GM19372 (cell line): ENCODE measurements at regions not wholly inside any gene's neighbourhood (a gene's known extent, or its start where the extent isn't known, plus 50 kb on each side); places are given as distances from the start of the nearest gene placed in this dataset.
"Not testable (repeated sequence)": the region's sequence is repeated elsewhere in the genome, so short reads cannot be mapped to it uniquely, and the experiment has no call there.

Source experiments
- ATAC-seq: cut with Tn5 transposase; IDR thresholded peaks from one replicate; pipeline ENCODE4 v1.9.1; 2021; ENCODE audit warnings: mild to moderate bottlenecking, low read depth, moderate library complexity; ENCODE audit not compliant: unreplicated experiment

DNA sequence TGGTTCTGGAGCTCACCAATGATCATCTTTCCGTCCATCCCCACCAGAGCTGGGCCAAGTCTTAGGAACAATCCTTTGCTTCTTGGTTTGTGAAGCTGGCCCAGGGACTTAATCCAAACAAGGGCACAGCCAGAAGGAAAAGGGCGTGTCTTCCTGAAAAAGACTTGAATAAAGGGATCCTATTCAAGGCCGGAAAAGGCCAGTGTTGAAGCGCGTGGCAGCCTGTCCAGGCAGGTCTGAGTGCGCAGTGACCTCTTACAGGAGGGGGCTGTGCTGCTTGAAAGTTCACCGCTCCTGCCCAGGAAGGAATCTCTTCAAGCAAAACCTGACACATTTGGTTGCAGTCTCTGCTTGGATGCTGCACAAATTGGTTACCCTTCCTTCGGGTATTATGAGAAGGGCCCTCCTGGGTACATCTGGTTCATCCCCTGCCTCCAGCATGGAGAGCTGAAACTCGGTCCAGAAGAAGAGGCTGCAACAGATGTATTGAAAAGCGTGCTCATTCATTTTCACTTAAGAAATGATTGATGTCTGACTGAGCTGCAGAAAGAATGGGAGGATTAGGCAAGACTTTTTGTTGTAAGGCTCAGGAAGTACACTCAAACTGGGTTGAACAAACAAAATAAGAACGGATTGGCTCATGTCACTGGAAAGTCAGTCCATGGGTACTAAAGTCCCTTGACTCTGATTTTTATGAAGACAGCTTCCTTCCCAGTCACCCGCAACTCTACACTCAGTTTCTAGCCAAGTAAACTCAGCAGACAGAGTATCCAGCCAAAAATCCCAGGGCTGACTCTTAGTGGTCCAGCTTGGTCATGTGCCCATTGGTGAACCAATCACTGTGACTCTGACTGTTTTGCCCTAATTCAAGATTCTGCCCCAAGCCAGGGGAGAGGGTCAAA, 136.3 kb downstream of the TFAP2C start:
- no peak for ATAC-seq

DNA sequence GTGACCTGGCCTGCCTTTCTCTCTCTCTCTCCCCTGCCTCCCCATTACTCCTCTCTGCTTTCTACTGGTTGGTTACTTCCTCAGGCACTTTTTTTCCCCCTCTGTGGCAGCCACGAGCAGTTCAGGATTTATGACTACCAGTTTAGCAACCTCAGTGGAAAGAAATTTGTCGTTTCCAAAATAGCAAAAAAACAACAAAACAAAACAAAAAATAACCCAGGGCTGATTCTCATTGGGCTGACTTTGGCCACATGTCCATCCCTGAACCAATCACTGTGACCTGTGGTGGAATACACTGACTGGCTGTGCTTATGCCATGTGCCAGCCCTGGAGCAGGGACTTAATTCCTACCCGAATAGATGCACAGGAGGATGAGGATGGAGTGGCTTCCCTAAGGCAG, 137.4 kb downstream of the TFAP2C start:
- no peak for ATAC-seq

DNA sequence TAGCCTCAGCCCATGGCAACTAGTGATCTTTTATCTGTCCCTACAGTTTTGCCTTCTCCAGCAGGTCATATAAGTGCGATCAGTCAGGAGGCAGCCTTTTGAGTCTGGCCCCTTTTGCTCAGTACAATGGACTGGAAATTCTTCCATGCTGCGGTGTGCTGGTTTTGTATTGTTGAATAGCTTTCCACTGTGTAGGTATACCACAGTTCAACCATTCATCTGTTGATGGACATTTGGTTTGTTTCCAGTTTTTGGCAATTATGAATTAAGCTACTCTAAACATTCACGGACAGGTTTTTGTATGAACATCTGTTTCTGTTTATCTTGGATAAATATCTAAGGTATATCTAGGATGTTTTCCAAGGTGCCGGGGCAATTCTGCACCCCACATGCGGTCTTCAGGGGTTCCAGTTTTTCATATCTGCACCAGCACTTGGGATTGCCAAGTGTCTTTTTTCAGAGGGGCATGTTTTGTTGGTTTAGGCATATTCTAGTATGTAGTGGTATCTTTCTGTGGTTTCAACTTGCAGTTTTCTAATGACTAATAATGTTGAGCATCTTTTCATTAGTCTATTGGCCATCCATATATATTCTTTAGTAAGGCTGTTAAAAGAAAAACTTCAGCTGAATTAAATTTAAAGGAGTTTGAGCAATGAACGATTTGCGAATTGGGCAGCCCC, 141.0 kb downstream of the TFAP2C start:
- no peak for ATAC-seq

DNA sequence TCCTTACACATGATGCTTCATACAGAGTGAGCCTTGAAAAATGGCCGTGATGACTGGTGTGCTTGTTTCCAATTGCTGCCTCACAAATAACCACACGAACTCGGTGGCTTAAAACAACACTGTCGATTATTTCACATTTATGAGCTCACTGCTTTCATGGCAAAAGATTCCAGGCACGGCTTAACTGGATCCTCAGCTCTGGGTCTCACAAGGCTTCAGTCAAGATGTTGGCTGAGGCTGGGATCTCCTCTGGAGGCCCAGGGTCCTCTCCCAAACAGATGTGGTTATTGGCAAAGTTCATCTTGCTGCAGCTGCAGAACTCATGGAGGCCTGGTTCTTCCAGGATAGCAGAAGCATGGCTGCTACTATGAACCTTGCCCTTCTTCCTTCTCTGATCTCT, 144.6 kb downstream of the TFAP2C start:
- ATAC-seq = no peak

DNA sequence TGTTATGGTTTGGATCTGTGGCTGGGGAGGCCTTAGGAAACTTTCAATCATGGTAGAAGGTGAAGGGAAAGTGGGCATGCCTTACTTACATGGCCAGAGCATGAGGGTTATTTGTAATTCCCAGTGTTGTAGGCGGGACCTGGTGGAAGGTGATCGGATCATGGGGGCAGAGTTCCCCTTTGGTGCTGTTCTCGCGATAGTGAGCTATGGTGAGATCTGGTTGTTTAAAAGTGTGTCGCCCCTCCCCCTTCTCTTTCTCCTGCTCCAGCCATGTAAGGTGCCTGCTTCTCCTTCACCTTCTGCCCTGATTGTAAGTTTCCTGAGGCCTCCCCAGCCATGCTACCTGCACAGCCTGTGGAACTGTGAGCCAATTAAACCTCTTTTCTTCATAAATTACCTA, 145.8 kb downstream of the TFAP2C start:
- no peak for ATAC-seq

DNA sequence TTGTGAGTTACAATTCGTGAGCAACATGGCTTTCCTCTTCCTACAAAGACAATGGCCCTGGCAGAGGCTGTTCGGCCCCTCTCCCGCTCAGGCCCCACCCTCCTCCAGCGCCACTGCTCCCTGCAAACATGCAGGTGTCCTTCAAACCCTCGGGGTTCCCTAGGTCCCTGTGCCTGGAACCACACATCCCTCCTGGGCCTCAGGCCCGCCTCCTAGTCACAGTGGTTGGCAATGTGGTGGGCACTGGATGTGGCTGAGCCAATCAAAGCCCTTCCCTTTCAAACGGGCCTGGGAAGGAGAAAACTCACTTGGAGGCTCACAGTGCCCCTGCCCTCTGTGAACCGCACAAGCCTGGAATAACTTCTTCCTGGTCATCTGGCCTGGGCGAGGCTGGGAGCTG, 147.2 kb downstream of the TFAP2C start:
- ATAC-seq = no peak

DNA sequence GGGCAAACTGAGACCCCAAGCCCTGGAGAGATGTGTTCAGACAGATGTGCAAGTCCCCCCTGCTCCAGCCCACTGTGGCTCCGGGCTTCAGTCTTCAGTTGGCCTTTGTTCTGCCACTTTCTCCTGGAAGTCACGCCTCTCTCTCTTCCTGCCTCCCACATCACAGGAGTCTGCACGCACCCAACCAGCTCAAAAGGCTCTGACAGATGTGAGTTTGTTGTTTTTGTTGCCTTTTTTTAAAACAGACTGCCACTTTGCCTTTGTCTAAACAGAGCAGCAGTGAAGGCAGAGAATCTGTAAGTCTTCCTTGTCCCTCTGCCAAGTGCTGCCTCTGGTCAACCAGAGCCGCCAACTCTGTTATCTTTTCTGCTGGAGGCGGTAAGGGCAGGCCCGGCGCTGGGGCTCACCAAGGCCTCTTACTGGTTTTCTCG, 149.7 kb downstream of the TFAP2C start:
- ATAC-seq = no peak

DNA sequence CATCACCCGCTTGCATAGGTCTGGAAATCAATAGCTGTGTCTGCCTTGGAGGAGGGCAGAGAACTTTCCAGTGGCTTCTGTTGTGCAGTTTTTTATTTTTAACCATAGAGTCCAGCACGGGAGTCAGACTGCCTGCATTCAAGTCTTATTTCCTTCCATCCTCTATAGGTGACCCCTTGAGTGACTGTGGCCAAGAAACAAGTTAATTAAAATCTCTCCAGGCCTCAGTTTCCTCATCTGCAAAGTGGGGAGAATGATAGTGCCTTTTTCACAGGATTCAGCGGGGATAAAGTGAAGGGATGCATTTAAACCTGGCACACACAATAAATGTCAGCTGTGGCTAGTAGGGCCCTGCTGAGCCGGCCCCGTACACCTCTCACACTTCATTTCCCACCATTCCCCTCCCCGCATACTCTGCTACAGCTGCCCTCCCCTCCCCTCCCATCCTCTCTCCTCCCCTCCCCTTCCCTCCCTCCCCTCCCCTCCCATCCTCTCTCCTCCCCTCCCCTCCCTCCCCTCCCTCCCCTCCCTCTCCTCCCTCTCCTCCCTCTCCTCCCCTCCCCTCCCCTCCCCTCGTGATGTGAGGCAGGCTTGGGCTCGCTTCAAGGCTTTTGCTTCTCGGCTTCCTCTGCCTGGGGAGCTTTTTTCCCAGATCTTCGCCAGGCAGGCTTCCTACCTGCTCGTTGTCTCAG, 150.5 kb downstream of the TFAP2C start:
- ATAC-seq = no peak

DNA sequence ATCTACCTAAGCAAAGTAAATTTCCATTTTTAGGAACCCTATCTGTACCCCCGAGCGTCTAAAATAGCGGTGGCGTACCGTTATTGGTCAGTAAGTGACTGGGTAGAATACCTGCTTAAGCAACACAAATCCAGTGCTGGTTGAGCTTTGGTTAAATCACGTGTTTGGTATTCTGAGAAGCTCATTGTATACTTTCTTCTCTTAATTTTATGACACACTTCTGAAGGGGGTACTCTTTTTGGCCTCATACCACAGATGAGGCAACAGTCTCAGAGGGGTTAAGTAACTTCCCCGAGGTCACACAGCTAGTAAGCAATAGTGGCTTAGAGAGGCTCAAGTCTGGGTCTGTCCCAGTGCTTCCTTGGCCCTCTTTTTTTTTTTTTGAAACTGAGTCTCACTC, 151.2 kb downstream of the TFAP2C start:
- ATAC-seq = no peak

DNA sequence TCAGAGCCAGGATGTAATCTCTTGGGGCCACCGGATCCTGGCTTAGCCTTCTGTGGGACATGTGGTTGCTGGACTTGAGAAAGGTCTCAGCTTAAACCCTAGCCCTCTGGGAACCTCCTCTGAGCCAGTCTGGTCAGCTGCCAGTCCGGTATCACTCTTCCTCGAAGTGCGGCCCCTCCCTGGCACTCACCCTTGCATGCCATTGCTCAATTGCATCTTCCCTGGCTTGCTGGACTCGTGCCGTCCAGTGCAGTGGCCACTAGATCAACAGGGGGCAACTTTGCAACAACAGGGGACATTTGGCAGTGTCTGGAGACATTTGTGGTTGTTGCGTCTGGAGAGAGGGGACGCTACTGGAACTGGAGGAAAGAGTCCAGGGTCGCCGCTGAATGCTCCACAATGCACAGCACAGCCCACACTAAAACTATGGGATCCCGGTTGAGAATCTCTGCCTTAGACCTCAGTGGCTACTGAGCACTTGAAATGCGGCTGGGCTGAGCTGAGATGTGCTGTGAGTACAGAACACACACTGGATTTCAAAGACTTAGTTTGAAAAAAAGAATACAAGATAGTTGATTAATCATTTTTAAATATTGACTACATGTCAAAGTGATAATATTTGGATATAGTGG, 152.1 kb downstream of the TFAP2C start:
- no peak for ATAC-seq

DNA sequence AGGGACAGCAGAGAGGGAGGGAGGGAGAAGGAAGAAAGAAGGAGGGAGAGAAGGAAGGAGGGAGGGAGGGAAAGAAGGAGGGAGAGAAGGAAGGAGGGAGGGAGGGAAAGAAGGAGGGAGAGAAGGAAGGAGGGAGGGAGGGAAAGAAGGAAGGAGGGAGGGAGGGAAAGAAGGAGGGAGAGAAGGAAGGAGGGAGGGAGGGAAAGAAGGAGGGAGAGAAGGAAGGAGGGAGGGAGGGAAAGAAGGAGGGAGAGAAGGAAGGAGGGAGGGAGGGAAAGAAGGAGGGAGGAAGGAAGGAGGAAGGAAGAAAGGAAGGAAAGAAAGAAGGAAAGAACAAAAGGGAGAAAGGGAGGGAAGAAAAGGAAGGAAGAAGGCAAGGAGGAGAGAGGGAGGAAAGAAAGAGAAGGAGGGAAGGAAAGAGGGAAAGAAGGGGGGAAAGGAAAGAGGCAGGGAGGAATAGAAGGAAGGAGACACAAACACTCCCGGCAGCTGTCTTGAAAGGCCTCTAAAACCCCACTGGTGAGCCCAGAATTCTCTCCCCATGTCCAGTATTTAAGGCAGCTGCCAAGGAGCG, 153.0 kb downstream of the TFAP2C start:
- ATAC-seq = not testable (repeated sequence)

DNA sequence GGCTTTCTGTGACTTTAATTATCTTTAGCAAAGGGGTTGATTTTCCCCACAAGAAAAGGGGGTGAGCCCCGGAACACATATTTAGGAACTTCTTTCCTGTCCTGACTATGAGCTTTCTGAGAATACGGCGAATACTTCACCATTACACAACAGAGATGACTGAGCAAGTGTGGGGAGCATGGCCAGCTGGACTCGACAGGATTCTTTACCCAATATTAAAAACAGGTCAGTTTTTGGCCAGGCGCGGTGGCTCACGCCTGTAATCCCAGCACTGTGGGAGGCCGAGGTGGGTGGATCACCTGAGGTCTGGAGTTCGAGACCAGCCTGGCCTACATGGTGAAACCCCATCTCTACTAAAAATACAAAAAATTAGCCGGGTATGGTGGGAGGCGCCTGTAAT, 153.7 kb downstream of the TFAP2C start:
- not testable (repeated sequence) for ATAC-seq

DNA sequence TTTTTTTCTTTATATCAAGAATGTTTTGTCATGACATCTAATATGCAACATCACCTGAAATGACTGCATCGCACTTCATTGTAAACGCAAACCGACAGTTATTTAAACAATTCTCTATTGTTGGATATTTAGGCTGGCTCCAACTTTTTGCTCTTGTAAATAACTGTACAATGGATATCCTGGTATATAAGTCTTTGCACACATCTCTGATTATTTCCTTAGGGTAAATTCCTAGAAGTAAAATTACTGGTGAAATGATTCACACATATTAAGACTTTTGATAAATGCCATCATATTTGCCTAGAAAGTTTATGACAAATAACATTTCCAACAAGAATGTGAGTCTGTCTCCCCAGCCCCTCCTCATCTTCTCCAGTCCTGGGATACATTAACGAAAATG, 154.7 kb downstream of the TFAP2C start:
- no peak for ATAC-seq

DNA sequence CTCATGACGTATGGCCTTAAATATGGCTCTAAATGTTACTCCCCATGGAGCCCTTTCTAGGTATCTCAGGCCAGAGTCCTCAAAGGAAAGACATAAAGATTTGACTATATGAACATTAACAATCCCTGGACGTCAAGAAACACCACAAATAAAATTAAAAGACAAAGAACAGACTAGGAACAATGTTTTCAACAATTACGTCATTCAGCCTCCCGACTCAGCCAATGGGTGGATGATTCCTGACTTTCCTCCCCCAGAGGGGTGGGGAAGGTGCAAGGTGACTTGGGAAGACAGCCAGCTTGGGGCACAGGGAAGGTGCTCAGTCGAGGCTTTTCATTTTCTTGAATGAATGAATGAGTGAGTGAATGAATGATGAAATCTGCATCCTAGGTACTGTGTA, 157.4 kb downstream of the TFAP2C start:
- ATAC-seq = no peak

DNA sequence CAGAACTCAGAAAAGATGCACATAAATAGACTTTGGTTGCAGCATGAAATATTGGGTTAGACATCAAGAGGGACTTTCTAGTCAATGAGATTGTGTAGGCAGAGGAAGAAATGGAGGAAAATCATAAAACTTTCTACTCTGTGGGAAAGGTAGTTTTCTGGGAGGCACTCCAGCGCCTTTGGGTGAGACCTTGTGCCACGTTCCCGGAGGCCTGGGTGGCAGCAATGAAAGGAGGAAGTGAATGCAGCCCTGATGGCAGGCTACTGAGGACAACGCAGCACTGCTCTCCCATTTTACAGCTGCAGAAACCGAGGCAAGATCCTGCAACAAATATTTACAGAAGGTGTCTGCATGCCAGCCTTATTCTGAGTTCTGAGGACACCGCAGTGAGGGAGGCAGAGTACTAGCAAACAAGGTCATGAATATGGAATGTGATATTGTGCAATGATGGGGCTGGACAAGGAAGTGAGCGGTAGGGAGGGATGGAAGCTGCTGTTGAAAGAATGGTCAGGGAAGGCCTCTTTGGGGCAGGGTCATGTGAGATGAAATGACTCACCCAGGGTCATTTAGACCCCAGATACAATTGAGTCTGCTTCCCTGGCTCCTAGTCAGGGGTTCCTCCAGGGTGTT, 159.1 kb downstream of the TFAP2C start:
- no peak for ATAC-seq

DNA sequence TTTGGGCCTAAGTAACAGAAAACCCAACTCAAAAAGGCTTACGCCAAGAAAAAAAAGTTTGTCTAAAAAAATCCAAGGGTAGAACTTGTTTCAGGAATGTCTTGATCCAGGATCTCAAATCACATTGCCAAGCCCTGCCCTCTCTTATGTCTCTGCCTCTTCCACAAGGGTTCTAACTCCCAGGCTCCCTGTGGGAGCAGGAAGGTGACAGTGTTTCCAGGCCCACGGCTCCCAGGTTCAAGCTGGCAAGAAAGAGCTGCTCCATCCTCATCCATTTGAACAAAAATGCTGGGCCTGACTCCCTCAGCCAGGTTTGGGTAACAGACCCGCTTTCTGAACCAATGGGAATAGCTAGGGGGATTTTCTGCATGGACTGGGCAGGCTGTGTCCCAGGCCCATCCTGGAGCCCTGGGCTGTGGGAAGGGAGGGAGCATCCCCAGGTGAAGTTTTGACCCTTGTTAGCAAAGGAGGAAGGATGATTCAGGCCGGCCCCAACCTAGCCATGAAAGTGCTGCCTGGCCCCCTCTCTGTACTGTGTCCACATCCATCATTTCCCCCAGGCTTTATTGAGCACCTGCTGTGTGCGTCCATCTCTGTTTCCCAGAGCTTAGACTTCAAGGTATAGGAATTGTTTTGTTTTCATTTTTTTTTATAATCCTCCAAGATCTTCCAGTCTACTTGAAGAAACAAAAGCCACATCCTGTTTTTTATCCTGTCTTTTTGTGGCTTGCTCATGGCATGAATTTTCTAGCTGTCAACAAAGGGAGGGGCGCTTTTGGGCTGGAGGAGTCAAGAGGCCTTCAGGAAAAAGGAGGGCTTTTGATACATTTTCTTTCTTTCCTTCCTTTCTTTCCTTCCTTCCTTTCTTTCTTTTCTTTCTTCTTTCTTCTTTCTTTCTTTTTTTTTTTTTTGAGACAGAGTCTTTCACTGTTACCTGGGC, 159.8 kb downstream of the TFAP2C start:
- no peak for ATAC-seq

DNA sequence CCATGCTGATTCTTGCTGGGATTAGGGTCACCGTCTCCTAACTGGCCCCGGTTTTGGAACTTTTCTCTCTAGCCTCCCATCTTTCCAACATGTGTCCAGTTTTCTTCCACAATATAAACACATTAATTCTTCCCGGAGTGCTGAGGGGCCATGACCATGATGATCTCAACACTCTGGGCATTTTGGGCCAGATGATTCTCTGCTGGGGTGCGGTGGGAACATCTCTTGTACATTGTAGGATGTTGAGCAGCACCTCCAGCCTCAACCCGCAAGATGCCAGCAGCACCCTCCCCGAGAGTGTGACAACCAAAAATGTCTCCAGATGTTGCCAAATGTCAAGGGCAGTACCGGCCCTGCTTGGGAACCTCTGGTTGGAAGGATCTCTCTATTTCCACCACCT, 164.8 kb downstream of the TFAP2C start:
- ATAC-seq = no peak

DNA sequence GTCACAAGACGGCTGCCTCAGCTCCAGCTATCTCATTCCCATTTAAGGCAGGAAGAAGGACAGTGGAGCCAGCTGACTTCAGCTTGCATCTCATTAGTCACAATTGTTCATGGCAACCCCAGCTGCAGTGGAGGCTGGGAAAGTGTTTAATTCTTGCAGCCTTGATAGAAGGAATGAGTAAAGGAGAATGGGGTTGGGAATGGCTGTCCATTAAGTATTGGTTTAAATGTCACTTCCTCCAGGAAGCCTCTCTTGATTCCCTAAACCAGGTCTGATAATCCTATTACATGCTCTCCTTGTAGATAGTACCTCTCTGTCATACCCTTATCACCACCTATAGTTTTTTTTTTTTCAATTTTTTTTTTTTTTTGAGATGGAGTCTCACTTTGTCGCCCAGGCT, 166.4 kb downstream of the TFAP2C start:
- no peak for ATAC-seq

DNA sequence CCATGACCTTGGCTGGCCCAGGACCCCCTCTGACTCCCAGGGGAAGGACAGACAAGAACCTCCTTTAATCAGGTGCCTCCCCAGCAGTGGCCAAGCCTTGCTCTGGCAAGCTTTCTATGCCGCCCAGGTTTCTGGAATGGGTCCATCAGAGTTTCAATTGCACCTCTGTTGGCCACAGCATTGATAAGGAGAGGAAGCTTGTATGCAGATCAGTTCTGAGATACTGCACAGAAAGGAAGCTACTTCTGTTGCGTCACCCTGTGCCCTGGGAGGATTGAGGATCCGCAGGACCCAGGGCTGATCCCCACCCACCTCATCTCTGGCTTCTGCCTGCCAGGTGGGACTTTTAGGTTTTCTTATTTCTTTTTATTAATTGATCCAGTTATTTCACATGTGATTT, 167.2 kb downstream of the TFAP2C start:
- no peak for ATAC-seq
